Bronchial epithelial cell (primary cell): ENCODE measurements at regions not wholly inside any gene's neighbourhood (a gene's known extent, or its start where the extent isn't known, plus 50 kb on each side); places are given as distances from the start of the nearest gene placed in this dataset.

Source experiments
- DNase-seq: peaks from one replicate; pipeline ENCODE4 v3.0.0-alpha.2; 2010; ENCODE audit warnings: low read depth
- FAIRE-seq: peaks from 2 replicates; lab custom pipeline; 2011; peaks lifted over from hg19 to GRCh38; lab: Jason Lieb, UNC
- H3K27me3 ChIP-seq: 2 replicates; pipeline ENCODE4 v1.5.1; 2011; ENCODE audit warnings: low read length; ENCODE audit not compliant: control insufficient read depth, insufficient read depth
- H3K36me3 ChIP-seq: 2 replicates; pipeline ENCODE4 v1.5.1; 2011; ENCODE audit warnings: low read length; ENCODE audit not compliant: control insufficient read depth, insufficient read depth
- H3K4me3 ChIP-seq: 2 replicates; pipeline ENCODE4 v1.5.1; 2011; ENCODE audit warnings: mild to moderate bottlenecking, low read depth, low read length, control low read depth
- CTCF ChIP-seq: IDR thresholded peaks from 2 replicates; pipeline ENCODE4 v1.5.1; 2011; ENCODE audit warnings: mild to moderate bottlenecking, moderate library complexity, low read length, control low read depth, inconsistent platforms; ENCODE audit not compliant: insufficient read depth, severe bottlenecking

- no peak overlapping the region for H3K4me3 ChIP-seq
- no peak for FAIRE-seq
Observed at GRCh38 chr20:57065646-57066045, 200.8 kb downstream of the BMP7 start.

GRCh38 chr20:57066126-57066900 lies 200.1 kb downstream of the BMP7 start:
- no peak for TF ChIP-seq CTCF

More at GRCh38 chr20:57065646-57066045, 200.8 kb downstream of the BMP7 start:
- TF ChIP-seq CTCF = no peak
- H3K27me3 ChIP-seq = peaks cover 2% of the 10 kb centered on the region
- DNase-seq = no peak
- no peaks in the 10 kb centered on the region for H3K36me3 ChIP-seq

GRCh38 chr20:57069442-57069841 lies 197.0 kb downstream of the BMP7 start:
- H3K36me3 ChIP-seq = no peaks in the 10 kb centered on the region
- no peak overlapping the region for H3K4me3 ChIP-seq
- no peak for TF ChIP-seq CTCF
- no peak for FAIRE-seq
- no peak for DNase-seq
- H3K27me3 ChIP-seq = peaks cover 2% of the 10 kb centered on the region

More at GRCh38 chr20:57066126-57066900, 200.1 kb downstream of the BMP7 start:
- DNase-seq (no peak), FAIRE-seq (no peak)
- H3K4me3 ChIP-seq = no peak overlapping the region
- no peaks in the 10 kb centered on the region for H3K36me3 ChIP-seq
- peaks cover 2% of the 10 kb centered on the region for H3K27me3 ChIP-seq

GRCh38 chr20:57070296-57070695 lies 196.1 kb downstream of the BMP7 start:
- no peak overlapping the region for H3K4me3 ChIP-seq
- FAIRE-seq (no peak), DNase-seq (no peak)
- H3K36me3 ChIP-seq = no peaks in the 10 kb centered on the region
- H3K27me3 ChIP-seq = peaks cover 2% of the 10 kb centered on the region
- TF ChIP-seq CTCF = no peak

- FAIRE-seq (no peak), DNase-seq (no peak)
- Histone ChIP-seq H3K4me3 (no peak overlapping the region), H3K36me3 (no peaks in the 10 kb centered on the region), H3K27me3 (peaks cover 2% of the 10 kb centered on the region)
- TF ChIP-seq CTCF = no peak
Observed at GRCh38 chr20:57071283-57071731, 195.1 kb downstream of the BMP7 start.
